HG03103 (cell line): ENCODE measurements at regions not wholly inside any gene's neighbourhood (a gene's known extent, or its start where the extent isn't known, plus 50 kb on each side); places are given as distances from the start of the nearest gene placed in this dataset.

Experiments used
- ATAC-seq: cut with Tn5 transposase; IDR thresholded peaks from one replicate; pipeline ENCODE4 v1.9.1; 2021; ENCODE audit warnings: low read depth; ENCODE audit not compliant: unreplicated experiment

DNA sequence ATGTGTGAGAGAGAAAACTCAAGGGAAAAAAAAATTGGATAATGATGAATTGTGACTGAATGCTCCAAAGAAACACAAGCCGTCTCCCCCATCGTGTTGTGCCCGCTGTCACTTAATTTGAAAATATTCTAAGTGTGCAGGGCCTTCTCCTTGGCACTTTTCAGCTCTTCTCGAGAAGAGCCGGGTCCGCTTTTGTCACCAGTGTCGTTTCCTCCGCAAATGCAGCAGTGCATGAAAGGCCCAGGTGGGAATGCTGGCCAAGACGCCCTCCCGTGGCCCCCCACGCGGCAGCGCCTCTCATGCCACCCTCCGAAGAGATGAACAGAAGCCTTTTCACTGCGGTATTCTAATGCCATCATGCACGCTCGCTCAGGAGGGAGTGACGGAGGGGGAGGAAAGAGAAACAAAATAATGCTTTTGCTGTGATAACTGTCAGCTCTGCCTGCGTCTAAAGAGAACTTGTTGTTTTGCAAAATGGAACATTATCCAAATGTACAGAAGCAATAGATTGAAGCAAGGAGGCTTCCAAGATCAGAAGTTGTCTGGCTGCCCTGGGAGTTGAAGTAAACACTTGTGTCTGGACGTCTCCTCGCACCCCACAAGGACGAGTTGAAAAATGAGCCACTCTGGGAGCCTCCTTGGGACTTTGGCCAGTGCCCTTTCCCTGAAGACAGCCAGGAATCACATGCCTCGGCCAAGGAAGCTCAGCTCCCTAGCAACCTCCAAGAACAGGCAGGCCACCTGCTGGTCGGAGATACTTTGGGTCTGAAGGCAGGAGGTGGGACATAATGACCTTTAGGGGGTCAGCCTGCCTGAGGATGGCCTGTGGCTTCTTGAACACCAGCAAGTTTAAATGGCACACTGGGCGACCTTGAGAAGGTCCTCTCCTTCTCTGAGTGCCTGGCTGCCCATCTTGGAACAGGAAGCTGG is 166.1 kb upstream of the ZC3H12A start:
- no peak for ATAC-seq

GRCh38 chr1:37309574-37309973 is 164.8 kb upstream of the ZC3H12A start:
- ATAC-seq, result no peak

GRCh38 chr1:37310064-37310463 is 164.3 kb upstream of the ZC3H12A start:
- no peak for ATAC-seq

GRCh38 chr1:37315371-37315846 is 159.0 kb upstream of the ZC3H12A start:
- ATAC-seq, result no peak

GRCh38 chr1:37317870-37318467 is 156.4 kb upstream of the ZC3H12A start:
- no peak for ATAC-seq

DNA sequence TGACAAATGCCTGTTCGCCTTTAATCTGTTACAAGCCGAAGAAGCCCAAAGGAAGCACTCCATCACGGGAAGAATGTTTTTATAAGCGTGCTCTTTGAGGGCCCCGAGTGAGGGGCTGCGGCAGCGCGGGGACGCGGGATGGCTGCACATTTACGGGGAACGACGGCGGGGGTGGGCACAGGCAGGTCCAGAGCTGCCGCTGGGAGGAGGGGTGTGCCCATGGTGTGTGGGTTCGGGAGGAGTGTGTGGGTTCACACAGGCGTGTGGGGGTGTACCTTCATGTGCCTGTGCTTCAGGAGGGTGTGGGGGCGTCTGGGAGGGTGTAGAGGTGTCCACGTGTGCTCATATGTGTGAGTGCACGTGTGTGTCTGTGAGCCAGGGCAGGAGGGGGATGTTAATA is 155.9 kb upstream of the ZC3H12A start:
- no peak for ATAC-seq

- ATAC-seq, result no peak
Observed at GRCh38 chr1:37319284-37319683, 155.1 kb upstream of the ZC3H12A start.

DNA sequence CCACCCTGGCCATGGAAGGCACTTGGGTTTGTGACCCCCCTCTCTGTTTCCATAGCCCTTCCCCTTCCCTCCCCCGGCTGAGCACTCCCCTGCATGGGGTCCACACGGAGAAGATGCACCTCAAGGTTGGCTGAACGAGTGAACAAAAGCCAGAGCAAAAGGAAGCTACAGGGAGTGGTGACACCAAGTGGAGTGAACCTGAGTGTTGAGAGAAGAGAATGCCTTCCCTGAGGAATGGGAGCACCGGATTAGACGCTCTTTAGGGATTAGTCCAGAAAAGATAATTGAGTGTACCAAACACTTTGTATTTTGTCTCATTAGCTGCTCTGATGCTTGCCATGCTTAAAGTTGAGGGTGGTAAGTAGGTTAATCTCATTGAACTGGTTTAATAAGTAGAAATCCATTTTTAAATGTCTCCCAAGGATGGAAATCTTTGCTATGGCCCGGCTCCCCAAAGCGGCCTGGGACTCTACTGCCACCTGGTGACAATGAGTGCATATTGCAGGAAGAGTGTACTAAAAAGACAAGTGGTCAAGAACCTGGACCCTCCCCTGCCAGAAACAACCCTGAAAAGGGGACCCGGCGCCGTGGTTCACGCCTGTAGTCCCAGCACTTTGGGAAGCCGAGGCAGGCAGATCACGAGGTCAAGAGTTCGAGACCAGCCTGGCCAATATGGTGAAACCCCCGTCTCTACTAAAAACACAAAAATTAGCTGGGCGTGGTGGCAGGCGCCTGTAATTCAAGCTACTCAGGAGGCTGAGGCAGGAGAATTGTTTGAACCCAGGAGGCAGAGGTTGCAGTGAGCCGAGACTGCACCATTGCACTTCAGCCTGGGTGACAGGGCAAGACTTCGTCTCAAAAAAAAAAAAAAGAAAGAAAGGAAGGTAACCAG is 150.6 kb upstream of the ZC3H12A start:
- ATAC-seq, result no peak

DNA sequence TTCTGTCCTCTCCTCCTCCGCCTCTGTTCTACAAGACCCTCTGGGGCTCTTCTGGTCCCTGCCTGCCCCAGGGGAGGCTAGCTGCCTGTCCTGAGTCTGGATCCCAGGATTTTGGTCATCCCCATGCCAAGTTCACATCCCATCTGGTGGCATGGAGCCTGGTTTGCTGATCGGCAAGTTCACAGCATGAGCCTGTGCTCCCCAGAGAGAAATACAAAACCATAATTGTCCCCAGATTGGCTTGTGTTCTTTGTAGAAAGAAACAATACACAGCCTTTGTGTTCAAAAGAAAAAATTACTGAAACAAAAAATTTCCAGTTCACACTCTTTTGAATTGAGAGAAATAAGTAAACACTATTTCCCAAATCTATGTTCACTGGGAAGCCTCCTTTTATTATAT is 149.4 kb upstream of the ZC3H12A start:
- ATAC-seq, result no peak

GRCh38 chr1:37325509-37326437 is 148.6 kb upstream of the ZC3H12A start:
- no peak for ATAC-seq

DNA sequence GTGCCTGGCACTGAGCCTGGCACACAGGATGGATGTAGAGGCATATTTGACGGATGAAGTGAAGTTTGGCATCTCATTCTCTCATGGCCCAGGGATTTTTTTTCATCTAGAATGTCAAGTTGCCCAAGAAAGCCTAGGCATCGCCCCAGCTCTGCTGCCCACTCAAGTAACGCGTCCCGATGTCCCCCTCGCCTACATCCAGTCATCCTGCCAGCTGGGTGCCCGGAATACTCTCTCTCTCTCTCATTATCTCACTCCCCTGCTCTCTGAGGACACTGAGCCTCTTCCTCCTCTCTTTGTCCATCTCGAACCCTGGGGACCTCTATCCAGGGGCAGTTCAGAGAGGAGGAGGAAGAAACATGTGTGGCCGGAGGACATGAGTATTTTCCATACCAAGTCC is 142.3 kb upstream of the ZC3H12A start:
- no peak for ATAC-seq

DNA sequence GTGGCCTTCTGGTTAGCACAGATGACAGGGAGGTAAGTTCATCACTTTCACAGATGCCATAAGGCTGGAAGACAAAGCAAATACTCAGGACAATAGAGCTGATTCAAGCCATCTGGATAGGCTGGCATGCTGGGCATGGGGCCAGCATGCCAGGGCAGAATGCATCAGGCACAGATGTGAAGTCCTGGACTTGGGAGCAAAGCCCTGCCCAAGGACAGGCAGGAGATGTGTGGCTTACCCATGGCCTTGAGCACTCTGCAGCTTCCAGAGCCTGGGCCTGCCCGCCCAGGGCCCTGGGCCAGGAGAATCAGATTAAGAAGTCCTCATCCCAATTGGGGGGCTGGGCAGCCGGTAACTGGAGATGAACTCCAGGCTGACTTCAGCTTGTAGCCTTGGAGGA is 135.7 kb upstream of the ZC3H12A start:
- ATAC-seq, result no peak

GRCh38 chr1:37342736-37343135 is 131.6 kb upstream of the ZC3H12A start:
- no peak for ATAC-seq

DNA sequence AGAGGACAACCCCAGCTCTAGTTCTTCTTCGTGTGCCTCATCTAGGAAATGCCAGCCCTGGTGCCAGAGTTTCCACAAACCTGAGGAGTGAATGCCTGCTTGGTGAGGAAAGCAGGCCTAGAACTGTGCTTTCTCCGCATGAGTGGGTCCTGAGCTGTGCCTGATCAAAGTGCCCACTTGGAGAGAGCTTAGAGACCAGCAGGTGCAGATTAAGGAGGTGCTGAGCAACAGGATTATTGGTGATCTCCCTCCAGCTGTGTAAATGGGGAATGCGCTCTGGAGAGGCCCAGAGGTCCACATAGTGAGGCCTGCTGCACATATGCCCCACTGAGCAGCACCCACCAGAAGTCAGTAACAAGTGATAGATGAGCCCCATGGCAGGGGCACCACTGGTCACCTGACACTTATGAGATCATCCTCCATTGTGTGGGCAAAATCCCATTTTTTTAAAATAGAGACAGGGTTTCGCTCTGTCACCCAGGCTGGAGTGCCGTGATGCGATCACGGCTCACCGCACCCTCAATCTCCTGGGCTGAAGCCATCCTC is 127.2 kb upstream of the ZC3H12A start:
- no peak for ATAC-seq

GRCh38 chr1:37353871-37354270 is 120.5 kb upstream of the ZC3H12A start:
- no peak for ATAC-seq

DNA sequence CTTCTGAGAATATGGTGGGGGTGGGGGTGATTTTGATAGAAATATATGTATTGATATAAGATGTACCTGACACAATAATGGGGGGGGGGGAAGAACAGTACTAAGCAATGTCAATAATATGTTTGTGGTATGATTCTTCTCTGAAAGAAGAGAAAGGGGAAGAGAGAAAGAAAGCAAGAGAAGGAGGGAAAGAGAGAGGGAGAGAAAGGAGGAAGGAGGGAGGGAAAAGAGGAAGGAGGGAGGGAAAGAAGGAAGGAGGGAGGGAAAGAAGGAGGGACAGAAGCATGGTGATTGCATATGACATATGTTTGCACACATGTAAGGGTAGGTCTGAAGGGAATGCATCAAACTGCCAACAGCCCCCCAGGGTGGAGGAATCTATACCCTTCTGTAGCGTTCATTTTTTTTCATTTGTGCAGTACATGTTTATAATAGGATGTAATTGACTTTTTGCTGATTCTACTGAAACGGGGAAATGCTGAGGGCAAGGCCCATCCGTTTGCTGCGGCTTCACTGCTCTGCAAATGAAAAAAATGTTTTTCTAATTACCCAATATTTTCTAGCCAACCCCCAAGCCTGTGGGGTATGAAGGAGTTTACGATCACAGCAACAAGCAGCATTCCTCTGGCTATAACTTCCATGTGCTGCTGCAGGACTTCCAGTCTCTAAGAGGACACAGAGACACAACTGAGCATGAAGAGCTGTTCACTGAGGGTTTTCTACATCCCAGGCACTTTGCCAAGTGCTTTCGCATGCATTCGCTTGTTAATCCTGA is 119.3 kb upstream of the ZC3H12A start:
- no peak for ATAC-seq

GRCh38 chr1:37358992-37359391 is 115.4 kb upstream of the ZC3H12A start:
- no peak for ATAC-seq

DNA sequence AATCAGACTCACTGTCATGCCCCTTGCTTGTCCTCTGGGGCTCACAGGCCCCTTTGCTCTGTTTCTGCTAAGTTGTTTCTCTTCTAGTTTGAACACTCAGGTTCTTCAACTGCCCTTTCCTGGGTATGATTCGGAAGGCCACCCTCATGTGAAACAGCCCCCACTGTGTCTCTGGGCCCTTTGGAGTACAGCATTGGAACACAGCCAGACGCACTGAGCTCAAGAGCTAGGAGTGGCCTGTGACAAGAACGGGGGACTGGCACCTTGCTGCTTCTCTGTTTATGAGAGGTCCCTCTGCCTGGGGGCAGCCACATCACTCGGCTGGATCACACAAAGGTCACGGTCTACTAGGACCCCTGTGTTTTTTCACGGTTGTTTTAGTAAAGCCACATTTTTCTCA is 114.4 kb upstream of the ZC3H12A start:
- ATAC-seq, result no peak
